KOPT-K1 (cell line): ENCODE measurements at regions not wholly inside any gene's neighbourhood (a gene's known extent, or its start where the extent isn't known, plus 50 kb on each side); places are given as distances from the start of the nearest gene placed in this dataset.
"Not testable (repeated sequence)": the region's sequence is repeated elsewhere in the genome, so short reads cannot be mapped to it uniquely, and the experiment has no call there.

Source experiments
- H3K27ac ChIP-seq: fragments of 200-600 bp; sonication (generic); 2 replicates; pipeline ENCODE4 v1.5.1; 2016; ENCODE audit warnings: antibody characterized with exemption, mild to moderate bottlenecking, low read depth, low read length; ENCODE audit not compliant: poor library complexity, severe bottlenecking
- H3K36me3 ChIP-seq: fragments of 200-600 bp; sonication (generic); 2 replicates; pipeline ENCODE4 v1.5.1; 2017; ENCODE audit warnings: antibody characterized with exemption, mild to moderate bottlenecking, low read length, moderate library complexity; ENCODE audit not compliant: insufficient read depth
- H3K9me3 ChIP-seq: fragments of 200-600 bp; sonication (generic); 2 replicates; pipeline ENCODE4 v1.5.1; 2017; ENCODE audit warnings: antibody characterized with exemption, low read length, mild to moderate bottlenecking; ENCODE audit not compliant: insufficient read depth, poor library complexity, severe bottlenecking

- H3K36me3 ChIP-seq, result no peaks in the 10 kb centered on the region
- no peak overlapping the region for H3K27ac ChIP-seq
These were observed 2041.4 kb upstream of the CELF4 start for GRCh38 chr18:39607034-39607433.

DNA sequence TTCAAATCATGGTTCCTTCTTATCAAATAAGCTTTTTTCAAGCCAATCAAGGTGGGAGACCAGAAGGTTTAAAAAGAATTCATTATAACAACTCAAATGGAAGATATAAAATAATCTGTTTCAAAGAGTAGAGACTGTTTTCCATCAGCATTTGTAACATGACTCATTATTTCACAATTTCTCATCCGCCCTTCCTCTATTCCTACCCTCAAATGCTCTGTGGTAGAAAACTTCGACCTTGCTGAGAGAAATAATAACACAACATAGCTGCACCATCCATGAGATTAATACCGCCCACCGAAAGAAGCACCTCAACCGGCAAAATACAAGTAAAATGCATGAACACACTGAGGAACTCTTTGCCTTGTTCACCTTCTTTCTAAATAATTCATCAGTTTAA is 2039.2 kb upstream of the CELF4 start:
- no peaks in the 10 kb centered on the region for H3K36me3 ChIP-seq
- H3K27ac ChIP-seq, result no peak overlapping the region
- no peaks in the 10 kb centered on the region for H3K9me3 ChIP-seq

More at GRCh38 chr18:39607034-39607433, 2041.4 kb upstream of the CELF4 start:
- no peaks in the 10 kb centered on the region for H3K9me3 ChIP-seq

- no peak overlapping the region for H3K27ac ChIP-seq
- no peaks in the 10 kb centered on the region for H3K36me3 ChIP-seq
- H3K9me3 ChIP-seq, result no peaks in the 10 kb centered on the region
These were observed 2036.5 kb upstream of the CELF4 start for GRCh38 chr18:39602131-39602530.

- Histone ChIP-seq H3K9me3 (no peaks in the 10 kb centered on the region), H3K36me3 (no peaks in the 10 kb centered on the region), H3K27ac (no peak overlapping the region)
These were observed 2035.3 kb upstream of the CELF4 start for GRCh38 chr18:39600894-39601293.

DNA sequence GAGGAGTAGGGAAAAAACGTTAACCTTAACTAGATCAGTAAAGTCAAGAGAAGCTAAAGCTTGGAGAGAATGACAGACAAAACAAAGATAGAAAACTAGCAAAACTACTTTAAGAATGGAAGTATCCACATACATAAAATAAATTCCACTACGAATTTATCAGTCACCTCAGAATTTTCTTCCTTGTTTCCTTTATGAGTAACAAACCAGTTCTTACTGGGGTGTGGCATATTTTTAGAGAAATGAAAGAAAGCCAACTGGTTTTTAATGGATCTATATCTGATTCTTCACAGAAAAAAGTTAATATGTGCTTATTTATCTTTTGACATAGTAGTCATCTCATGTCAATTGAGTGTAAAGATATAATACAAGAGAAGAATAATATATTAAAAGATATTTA is 2033.7 kb upstream of the CELF4 start:
- H3K27ac ChIP-seq, result no peak overlapping the region
- no peaks in the 10 kb centered on the region for H3K9me3 ChIP-seq
- H3K36me3 ChIP-seq, result no peaks in the 10 kb centered on the region

GRCh38 chr18:39596891-39597290 is 2031.3 kb upstream of the CELF4 start:
- H3K27ac ChIP-seq, result no peak overlapping the region
- no peaks in the 10 kb centered on the region for H3K36me3 ChIP-seq

GRCh38 chr18:39596221-39596620 is 2030.6 kb upstream of the CELF4 start:
- Histone ChIP-seq H3K27ac (no peak overlapping the region), H3K36me3 (no peaks in the 10 kb centered on the region), H3K9me3 (no peaks in the 10 kb centered on the region)

More at GRCh38 chr18:39596891-39597290, 2031.3 kb upstream of the CELF4 start:
- H3K9me3 ChIP-seq, result no peaks in the 10 kb centered on the region

DNA sequence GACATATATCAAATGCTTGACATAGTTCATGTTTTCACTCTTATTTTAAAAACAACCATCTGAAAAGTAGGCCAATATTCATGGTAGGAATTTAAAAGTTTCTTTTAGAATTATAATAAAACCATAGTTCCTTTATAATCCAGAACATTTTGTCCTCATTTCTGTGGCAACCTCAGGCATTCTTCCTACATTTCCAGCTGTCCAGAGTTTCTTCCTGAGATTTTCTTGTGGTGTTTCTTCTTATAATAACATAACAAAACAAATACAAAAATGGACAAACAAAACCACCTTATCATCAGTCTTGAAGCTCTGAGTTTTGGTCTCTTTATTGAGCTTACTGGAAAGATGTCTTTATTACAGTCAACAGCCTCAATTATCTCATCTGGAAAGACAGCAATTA is 2028.6 kb upstream of the CELF4 start:
- H3K36me3 ChIP-seq, result no peaks in the 10 kb centered on the region
- no peaks in the 10 kb centered on the region for H3K9me3 ChIP-seq
- H3K27ac ChIP-seq, result no peak overlapping the region

DNA sequence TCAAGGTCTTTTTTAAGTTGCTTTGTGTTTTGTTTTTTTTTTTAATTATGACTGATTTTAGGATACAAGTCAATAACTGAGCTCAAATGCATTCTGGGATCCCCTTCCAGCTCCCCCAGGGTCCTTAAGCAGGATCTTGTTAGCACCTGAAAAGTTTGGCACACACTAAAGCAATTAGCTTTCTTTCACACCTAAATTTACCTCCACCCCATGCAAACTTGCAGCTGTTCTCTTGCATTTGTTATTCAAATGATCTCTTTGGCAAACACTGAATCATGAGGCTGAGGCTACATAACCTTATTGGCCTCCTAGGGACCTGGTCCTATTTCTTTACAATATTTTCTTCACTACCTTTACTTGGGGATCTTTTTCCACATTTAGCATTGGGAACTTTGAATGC is 2026.1 kb upstream of the CELF4 start:
- Histone ChIP-seq H3K9me3 (no peaks in the 10 kb centered on the region), H3K27ac (no peak overlapping the region), H3K36me3 (no peaks in the 10 kb centered on the region)

GRCh38 chr18:39589496-39589895 is 2023.9 kb upstream of the CELF4 start:
- no peak overlapping the region for H3K27ac ChIP-seq
- H3K36me3 ChIP-seq, result no peaks in the 10 kb centered on the region
- no peaks in the 10 kb centered on the region for H3K9me3 ChIP-seq

- Histone ChIP-seq H3K36me3 (no peaks in the 10 kb centered on the region), H3K9me3 (no peaks in the 10 kb centered on the region), H3K27ac (no peak overlapping the region)
These were observed 2022.0 kb upstream of the CELF4 start for GRCh38 chr18:39587586-39587985.

GRCh38 chr18:39586741-39587140 is 2021.1 kb upstream of the CELF4 start:
- Histone ChIP-seq H3K9me3 (no peaks in the 10 kb centered on the region), H3K27ac (no peak overlapping the region), H3K36me3 (no peaks in the 10 kb centered on the region)

GRCh38 chr18:39574897-39575296 is 2009.3 kb upstream of the CELF4 start:
- Histone ChIP-seq H3K9me3 (no peaks in the 10 kb centered on the region), H3K27ac (no peak overlapping the region)

GRCh38 chr18:39571511-39571910 is 2005.9 kb upstream of the CELF4 start:
- H3K36me3 ChIP-seq, result no peaks in the 10 kb centered on the region
- no peak overlapping the region for H3K27ac ChIP-seq
- no peaks in the 10 kb centered on the region for H3K9me3 ChIP-seq

More at GRCh38 chr18:39574897-39575296, 2009.3 kb upstream of the CELF4 start:
- H3K36me3 ChIP-seq, result no peaks in the 10 kb centered on the region

GRCh38 chr18:39565551-39566230 is 2000.1 kb upstream of the CELF4 start:
- not testable (repeated sequence) for H3K36me3 ChIP-seq, H3K27ac ChIP-seq, H3K9me3 ChIP-seq

DNA sequence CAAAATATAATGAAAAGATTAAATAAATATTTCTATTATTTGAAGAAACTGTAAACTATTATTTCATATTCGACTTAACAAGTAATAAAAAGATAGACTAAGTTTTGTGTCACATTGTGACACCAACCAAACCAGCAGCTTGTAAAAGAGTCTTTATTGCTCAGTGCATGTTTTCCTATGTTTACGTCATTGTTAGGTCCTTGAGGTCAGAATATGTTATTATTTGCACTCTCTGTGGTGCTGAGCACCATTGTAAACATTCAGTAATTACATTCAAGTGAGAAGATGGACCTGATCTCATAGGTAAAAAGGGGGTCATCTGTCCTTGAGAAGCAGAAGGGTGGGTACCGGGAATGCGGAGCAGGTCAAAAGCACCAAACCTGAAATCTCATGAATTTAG is 1999.1 kb upstream of the CELF4 start:
- H3K36me3 ChIP-seq, result no peaks in the 10 kb centered on the region
- H3K9me3 ChIP-seq, result no peaks in the 10 kb centered on the region
- H3K27ac ChIP-seq, result no peak overlapping the region
